KBM-7 (cell line): ENCODE measurements at regions not wholly inside any gene's neighbourhood (a gene's known extent, or its start where the extent isn't known, plus 50 kb on each side); places are given as distances from the start of the nearest gene placed in this dataset.

Experiments used
- DNase-seq: peaks from one replicate; pipeline ENCODE4 v3.0.0-alpha.2; 2015
- in situ Hi-C: fragments of 300-500 bp; cut with MboI; formaldehyde crosslinking; loops from 2 replicates; pipeline ENCODE4 v1.14.3; 2020; ENCODE audit warnings: low sequenced_read_pairs, low pct_unique_long_range_greater_than_20kb, mixed read lengths

DNA sequence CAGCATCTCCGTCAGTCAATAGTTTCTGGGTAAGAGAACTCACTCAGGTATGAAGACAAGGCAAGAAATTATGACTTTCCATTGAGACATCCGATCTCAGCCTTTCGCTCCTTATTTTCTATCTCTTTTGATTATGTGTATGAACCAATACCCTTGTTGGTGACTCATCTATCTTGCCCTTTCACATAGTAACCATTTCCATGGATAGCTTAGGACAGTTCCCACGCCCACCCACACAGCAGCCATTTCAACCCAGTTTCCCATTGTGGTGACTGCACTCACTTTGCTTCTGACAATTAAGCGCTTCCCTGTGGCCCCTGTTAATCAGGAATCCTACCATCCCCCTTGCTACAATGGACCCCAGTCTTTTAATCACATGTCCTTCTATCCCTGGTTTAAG is 210.6 kb upstream of the ADGRL2 start:
- in situ Hi-C loops: no loop called here
- DNase-seq: no peak

DNA sequence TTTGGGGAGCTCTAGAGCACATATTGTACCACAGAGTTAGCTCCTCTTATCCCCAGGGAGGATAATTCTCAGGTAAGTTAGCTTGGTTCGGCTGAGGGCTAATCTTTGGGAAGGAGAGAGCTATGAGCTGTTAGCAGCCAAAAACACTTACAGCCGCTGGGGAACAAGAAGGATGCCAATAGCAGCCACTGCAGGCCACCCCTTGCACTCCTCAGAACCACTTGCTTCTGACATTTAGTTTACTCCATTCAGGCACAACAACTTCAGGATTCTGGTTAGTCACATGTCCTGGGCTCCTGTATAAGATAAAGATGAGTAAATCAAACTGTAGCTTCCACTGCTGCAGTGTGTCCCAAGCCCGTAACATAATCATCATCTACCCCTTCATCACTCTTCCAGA is 212.6 kb upstream of the ADGRL2 start:
- in situ Hi-C loops: no loop called here
- DNase-seq: no peak

GRCh38 chr1:81587426-81587825 is 213.3 kb upstream of the ADGRL2 start:
- DNase-seq: no peak
- in situ Hi-C loops: no loop called here

DNA sequence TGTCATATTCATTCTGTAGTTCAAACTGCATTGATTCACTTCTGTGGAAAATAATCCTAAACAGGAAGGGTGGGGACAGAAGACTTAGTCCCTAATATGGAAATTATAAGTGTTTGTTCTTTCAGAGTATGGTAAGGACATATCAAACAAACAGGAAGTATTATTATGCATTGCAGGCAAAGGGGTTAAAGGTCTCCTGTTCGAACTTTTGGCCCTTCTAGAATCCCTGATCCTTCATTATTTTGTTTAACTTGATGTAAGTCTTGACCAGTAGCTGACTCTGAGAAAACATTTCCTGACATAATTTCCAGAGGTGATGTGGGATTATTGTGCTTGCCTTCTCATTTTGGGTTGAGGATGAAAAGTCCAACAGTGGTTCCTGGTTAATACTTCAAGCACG is 215.4 kb upstream of the ADGRL2 start:
- in situ Hi-C loops: no loop called here
- DNase-seq: no peak

DNA sequence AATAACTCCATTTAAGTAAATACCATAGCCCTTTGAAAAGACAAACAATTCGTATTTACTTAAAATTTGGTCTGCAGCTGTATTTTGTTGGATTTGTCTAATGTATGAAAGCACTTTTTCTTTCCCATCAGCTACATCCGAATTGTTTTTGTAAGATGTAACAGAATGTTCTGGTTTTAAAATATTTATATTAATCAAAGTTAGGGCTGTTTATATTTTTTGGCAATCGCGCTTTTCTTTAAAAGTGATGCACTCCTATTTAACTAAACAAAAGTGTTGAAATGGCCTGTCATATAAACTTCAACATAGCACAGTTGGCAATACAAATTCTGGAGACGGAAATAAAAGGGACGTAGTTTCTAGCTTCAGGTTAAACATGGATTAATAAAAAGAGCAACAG is 216.3 kb upstream of the ADGRL2 start:
- DNase-seq: no peak
- in situ Hi-C loops: no loop called here

- in situ Hi-C loops: no loop called here
- no peak for DNase-seq
These were observed 216.9 kb upstream of the ADGRL2 start for GRCh38 chr1:81583878-81584277.

- in situ Hi-C loops: no loop called here
- no peak for DNase-seq
These were observed 218.2 kb upstream of the ADGRL2 start for GRCh38 chr1:81582467-81582986.

DNA sequence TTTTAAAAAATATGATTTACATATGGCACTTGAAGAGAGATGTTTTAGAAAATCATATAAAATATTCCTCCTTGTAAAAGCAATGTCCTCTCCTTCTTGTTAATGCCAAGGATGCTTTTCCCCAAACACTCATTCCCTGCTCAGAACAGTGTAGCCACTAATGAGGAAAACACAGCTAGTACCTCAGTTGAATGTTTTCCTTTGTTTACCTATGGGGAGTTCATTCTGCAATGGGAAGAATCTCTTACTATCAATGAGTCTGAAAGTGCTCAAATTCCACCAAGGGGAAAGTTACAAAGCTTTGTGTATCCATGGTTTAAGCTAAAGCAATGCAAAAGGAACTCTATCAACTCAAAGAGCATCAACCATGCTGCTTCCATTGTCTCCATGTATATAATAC is 221.9 kb upstream of the ADGRL2 start:
- DNase-seq: no peak
- in situ Hi-C loops: no loop called here

GRCh38 chr1:81577004-81577697 is 223.6 kb upstream of the ADGRL2 start:
- in situ Hi-C loops: no loop called here
- no peak for DNase-seq

DNA sequence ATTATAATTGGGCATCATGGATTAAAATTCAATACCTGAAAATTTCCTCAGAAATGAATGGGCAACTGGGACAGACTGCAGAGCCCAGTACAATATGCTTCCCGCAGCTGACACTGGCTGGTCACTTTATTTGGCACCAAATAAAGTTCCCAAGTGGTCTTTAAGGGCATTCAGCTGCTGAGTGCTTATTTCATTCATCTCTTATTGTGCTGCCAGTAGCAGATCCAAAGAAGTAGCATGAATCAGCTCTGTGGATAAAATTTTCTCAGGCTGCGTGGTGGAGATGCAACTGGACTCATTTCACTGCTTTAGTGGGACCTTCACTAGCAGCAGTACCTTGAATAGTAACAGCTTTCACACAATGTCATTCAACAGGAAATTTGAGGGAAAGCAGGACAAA is 226.3 kb upstream of the ADGRL2 start:
- no peak for DNase-seq
- in situ Hi-C loops: no loop called here

GRCh38 chr1:81573458-81573857 is 227.3 kb upstream of the ADGRL2 start:
- in situ Hi-C loops: no loop called here
- DNase-seq: no peak

DNA sequence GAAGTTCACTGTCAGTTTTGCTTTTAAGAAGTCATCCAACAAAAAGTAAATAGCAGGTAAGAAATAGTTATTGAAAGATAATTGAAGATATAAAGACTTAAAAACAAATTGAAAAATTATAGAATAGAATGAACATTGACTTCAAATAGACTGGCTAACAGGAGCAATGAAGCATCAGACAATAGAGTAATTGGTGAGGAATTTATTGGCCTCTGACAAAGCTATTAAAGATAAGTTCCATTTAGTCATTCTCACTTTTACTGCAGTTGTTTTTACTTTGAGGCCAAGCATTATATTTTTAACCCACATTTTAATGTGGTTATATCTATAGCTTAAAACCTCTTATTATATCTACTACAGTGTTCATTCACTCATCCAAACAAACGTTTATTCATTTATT is 228.8 kb upstream of the ADGRL2 start:
- in situ Hi-C loops: no loop called here
- DNase-seq: no peak

DNA sequence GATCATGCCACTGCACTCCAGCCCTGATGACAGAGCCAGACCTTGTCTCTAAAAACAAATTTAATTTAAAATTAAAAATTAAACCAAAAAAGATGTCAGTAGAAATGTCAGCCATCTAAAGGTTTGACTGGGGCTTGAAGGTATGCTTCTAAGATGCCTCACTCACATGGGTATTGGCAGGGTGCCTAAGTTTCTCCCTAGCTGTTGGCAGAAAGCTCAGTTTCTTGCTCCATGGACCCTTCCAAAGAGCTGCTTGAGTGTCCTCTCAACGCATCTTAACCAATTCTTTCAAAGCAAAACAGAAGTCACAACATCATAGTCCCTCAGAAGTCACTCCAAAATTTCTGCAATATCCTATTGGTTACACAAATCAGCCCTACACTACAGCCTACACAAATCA is 231.0 kb upstream of the ADGRL2 start:
- in situ Hi-C loops: no loop called here
- no peak for DNase-seq

DNA sequence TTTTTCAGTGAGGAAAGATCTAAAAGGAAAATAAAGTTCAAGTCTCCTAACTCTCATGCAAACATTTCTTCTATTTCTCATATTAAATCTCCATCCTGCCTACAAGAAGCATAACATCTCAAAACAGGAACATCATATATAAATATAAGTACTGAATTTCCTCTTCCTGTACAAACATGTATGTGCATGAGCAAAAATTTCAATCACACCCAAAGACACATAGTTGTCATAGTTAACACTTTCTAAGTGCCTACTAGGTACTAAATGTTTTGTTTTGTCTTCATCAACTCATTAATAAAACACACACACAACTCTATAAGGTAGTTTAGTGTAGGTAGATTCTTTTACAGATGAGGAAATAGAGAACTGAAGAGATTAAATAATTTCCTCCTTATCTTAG is 237.1 kb upstream of the ADGRL2 start:
- in situ Hi-C loops: no loop called here

GRCh38 chr1:81562934-81563333 is 237.8 kb upstream of the ADGRL2 start:
- in situ Hi-C loops: no loop called here

More for the DNA sequence above, 237.1 kb upstream of the ADGRL2 start:
- DNase-seq: no peak

GRCh38 chr1:81560629-81561028 is 240.1 kb upstream of the ADGRL2 start:
- in situ Hi-C loops: no loop called here
- no peak for DNase-seq

More at GRCh38 chr1:81562934-81563333, 237.8 kb upstream of the ADGRL2 start:
- DNase-seq: no peak

DNA sequence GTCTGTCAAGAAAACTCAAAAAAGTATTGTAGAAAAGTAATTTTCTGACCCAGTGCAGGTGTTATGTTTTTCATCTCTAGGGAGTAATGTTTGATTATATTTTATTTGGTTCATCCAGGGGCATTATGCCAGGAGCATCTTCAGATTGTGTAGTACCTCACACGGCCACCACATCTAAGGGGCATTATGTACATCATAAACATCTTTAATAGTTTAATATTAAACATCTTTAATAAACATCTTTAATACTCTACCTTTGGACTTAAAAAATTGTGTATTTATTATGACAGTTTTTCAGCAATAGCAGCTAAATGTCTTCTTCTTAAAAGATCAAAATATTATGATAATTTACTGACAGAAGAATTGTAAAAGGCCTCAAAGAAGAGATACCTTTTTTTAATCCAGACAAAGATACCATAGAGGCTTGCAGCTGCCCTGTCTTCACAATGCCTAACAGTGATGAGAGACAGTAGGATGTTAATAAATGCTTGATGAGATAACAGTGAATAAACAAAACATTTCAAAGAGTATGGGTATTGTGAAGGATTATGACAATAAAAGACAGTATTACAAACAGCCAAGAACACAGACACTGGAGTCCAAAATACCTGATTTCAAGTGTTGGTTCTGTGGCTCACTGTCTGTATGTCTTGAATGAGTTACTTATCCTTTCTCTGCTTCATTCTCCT is 240.9 kb upstream of the ADGRL2 start:
- no peak for DNase-seq
- in situ Hi-C loops: no loop called here

DNA sequence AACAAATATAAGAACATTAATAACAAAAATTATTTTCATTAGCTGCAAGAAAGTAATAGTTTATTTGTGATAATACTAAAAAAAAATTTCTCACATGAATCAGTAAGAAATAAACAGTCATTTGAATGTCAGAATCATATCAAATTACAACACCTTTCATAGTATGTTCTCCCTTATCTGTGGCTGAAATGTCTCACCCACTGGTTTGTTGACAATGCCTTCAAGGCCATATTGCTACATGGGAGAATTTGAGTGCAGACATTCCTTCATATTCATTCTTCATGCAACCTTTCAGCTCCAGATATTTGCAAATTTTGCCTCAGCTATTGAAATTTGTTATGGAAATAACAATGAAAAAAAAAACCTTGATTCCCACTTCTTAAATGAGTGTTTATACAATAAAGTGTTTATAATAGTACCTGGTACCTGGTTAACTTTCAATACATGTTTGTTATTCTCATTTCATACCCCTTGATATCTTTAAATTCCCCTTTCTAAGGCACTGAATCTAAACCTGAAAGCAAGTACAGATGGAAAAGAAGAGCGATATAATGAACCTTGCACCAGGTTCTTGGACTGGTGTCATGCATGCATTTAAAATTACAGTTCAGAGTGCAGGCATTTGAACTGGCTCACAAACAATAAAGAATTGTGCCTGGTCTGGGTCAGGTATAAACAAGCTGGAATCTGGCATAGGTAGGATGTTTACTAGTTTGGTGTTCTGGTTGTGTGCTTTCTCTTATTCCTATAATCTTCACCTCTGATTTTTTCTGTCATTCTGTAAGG is 242.2 kb upstream of the ADGRL2 start:
- in situ Hi-C loops: no loop called here
- no peak for DNase-seq

DNA sequence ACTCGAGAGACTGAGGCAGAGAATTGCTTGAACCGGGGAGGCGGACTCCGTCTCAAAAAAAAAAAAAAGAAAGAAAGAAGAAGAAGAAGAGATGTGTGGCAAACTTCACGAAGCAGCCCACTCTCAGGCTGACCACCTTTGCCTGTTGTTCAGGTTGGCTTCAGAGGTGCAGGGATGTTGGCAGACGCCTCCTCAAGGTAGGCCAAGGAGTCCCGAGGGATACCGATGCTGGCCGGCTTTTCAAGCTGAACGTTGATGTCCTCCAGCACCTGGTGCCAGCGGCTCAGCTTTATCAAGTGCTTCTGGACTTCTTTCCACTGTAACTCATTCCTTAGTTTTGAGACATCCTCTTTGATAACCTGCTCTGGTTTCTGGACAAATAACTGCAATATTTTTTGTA is 243.8 kb upstream of the ADGRL2 start:
- in situ Hi-C loops: no loop called here

GRCh38 chr1:81554534-81554933 is 246.2 kb upstream of the ADGRL2 start:
- in situ Hi-C loops: no loop called here

More for the DNA sequence above, 243.8 kb upstream of the ADGRL2 start:
- DNase-seq: no peak

More at GRCh38 chr1:81554534-81554933, 246.2 kb upstream of the ADGRL2 start:
- no peak for DNase-seq
